NB4 (cell line): ENCODE measurements at regions not wholly inside any gene's neighbourhood (a gene's known extent, or its start where the extent isn't known, plus 50 kb on each side); places are given as distances from the start of the nearest gene placed in this dataset.

ENCODE experiments used
- DNase-seq: peaks from one replicate; pipeline ENCODE4 v3.0.0; 2010; ENCODE audit warnings: low read depth
- H3K4me3 ChIP-seq: one replicate; pipeline ENCODE4 v1.5.1; 2011; ENCODE audit warnings: mild to moderate bottlenecking, low read depth, low read length, moderate library complexity
- MYC ChIP-seq: IDR thresholded peaks from 2 replicates; pipeline ENCODE4 v1.6.1; 2011; ENCODE audit warnings: low read depth, low read length
- POLR2A ChIP-seq: IDR thresholded peaks from 2 replicates; pipeline ENCODE4 v1.6.1; 2011; ENCODE audit warnings: mild to moderate bottlenecking; ENCODE audit not compliant: insufficient read length; ENCODE audit errors: extremely low read depth
- TF ChIP-seq, protein P1 (sequence below): IDR thresholded peaks from 2 replicates; pipeline ENCODE4 v1.6.1; 2011; ENCODE audit warnings: low read depth, low read length
- TF ChIP-seq, protein P2 (sequence below): IDR thresholded peaks from one replicate; pipeline ENCODE4 v1.5.1; 2012; ENCODE audit warnings: low read depth, low read length

DNA sequence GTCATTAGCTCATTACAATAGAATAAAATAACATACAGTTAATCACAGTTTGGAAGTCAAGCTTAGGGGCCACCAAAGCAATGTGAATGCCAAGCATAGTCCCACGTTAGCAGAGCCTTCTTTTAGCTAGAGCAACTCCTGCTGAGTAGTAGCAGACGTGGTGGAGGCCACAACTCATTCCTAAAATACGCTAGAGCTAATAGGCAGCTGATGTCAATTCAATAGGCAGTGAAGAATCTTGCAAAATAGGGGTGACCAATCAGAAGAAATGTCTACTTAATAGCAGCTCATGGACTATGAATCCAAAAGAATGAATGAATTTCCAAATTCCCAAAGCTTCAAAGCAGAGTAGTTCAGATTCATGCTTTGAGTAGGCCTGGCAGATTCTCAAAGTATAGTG, 292.9 kb upstream of the RORA start:
- no peak for DNase-seq
- TF ChIP-seq, protein P1, sequence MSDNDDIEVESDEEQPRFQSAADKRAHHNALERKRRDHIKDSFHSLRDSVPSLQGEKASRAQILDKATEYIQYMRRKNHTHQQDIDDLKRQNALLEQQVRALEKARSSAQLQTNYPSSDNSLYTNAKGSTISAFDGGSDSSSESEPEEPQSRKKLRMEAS: no peak
- no peak for TF ChIP-seq MYC
- TF ChIP-seq, protein P2, sequence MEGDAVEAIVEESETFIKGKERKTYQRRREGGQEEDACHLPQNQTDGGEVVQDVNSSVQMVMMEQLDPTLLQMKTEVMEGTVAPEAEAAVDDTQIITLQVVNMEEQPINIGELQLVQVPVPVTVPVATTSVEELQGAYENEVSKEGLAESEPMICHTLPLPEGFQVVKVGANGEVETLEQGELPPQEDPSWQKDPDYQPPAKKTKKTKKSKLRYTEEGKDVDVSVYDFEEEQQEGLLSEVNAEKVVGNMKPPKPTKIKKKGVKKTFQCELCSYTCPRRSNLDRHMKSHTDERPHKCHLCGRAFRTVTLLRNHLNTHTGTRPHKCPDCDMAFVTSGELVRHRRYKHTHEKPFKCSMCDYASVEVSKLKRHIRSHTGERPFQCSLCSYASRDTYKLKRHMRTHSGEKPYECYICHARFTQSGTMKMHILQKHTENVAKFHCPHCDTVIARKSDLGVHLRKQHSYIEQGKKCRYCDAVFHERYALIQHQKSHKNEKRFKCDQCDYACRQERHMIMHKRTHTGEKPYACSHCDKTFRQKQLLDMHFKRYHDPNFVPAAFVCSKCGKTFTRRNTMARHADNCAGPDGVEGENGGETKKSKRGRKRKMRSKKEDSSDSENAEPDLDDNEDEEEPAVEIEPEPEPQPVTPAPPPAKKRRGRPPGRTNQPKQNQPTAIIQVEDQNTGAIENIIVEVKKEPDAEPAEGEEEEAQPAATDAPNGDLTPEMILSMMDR: no peak
- TF ChIP-seq POLR2A: no peak
- no peak overlapping the region for H3K4me3 ChIP-seq

DNA sequence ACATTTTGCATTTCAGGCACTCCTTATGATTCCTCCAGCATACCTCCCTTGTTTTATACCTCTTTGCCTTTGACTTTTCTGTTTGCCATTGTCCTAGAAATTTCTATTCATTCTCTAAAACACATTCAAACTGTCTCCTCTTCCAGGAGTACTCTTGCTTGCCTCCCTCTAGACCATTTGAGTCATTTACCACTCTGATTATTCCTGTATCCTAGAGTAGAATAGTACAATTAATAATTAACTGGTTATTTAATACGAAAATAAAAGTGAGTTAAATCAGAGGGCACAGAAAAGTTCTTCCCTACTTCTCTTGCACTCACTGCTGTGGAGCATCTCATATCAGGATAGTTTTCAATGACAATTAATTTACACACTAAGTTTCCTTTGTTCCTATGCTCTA, 290.2 kb upstream of the RORA start:
- no peak overlapping the region for H3K4me3 ChIP-seq
- DNase-seq: no peak
- TF ChIP-seq, protein P2: no peak
- TF ChIP-seq POLR2A: no peak
- TF ChIP-seq, protein P1: no peak

DNA sequence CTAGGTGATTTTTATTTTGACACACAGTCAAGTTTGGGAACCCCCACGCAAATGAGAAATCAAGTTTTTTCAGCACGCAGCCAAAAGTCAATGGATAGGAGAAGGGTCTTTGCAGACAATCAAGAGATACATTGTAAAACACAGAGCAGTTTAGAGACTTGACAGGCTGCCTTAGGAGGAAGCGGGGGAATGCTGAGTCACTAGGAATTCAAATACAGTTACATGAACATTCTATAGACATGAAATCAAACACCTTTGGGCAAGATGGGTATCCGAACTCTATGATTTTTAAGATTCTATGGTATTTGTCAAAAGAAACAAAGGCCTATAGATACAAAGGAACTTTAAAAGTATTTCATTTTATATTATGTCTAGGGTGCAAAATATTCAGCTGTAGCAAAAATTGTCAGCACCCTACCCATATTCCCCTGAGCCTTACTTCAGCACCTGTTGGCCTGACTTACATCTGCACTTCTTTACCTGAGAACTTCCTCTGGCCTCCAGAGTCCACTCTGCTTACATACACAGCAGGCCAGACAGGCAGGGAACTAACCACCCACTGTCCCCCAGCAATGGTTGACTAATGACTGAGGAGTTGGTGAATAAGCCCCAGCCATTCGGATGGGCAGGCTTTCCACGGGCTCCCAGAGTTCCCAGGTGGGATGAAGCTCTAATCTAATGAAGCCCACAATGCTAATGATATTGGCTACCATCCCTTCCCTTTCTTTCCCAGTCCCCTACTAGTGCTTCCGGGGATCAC, 289.3 kb upstream of the RORA start:
- H3K4me3 ChIP-seq: no peak overlapping the region
- TF ChIP-seq, protein P1: no peak
- no peak for TF ChIP-seq POLR2A
- no peak for TF ChIP-seq MYC
- TF ChIP-seq, protein P2: no peak
- no peak for DNase-seq

DNA sequence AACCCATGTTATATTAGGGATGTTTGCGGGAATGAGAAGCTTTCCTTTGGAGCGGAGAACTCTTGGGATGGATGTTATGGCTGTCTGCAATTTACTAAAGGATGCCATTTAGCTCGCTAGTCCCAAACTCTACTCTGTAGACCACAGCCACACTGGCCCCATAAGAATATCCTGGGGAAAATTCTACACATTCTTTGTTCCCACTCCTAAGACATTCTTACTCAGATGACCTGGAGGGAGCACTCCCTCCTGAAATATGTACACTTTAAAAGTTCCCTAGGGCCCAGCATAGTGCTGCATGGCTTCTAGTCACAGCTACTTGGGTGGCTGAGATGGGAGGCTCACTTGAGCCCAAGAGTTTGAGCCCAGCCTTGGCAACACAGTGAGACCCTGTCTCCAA, 288.7 kb upstream of the RORA start:
- TF ChIP-seq POLR2A: no peak
- TF ChIP-seq, protein P2: no peak
- TF ChIP-seq, protein P1: no peak
- TF ChIP-seq MYC: no peak
- DNase-seq: no peak
- no peak overlapping the region for H3K4me3 ChIP-seq

DNA sequence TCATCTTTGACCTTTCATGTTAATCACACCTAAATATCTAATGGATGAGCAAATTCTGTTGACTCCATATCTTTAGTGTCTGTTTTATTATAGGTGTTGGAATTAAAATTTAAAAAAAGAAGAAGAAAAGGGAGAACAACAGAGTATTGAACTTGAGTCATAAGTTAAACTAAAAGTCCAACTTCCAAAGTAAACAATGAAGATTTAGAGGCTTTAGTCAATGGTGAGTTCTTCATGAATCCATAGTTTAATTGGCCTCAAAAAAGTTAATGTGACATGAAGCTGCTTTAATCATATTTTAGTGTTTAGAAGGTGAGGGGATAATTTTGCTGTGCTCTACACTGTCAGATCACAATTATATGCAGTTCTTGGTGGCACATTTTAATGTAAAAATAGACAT, 288.2 kb upstream of the RORA start:
- no peak overlapping the region for H3K4me3 ChIP-seq
- no peak for DNase-seq
- TF ChIP-seq, protein P2: no peak
- TF ChIP-seq, protein P1: no peak
- TF ChIP-seq MYC: no peak
- TF ChIP-seq POLR2A: no peak
